Upper lobe of right lung (tissue), 1 donor: ENCODE measurements at regions not wholly inside any gene's neighbourhood (a gene's known extent, or its start where the extent isn't known, plus 50 kb on each side); places are given as distances from the start of the nearest gene placed in this dataset.

ENCODE experiments used
- ATAC-seq: fragments of 200-7000 bp; cut with Tn5 transposase; one replicate; pipeline ENCODE4 v1.9.1; 2020; ENCODE audit warnings: mild to moderate bottlenecking, moderate library complexity
- DNase-seq: peaks from one replicate; pipeline ENCODE4 v3.0.0-alpha.2; 2020
- H3K27ac ChIP-seq: fragments of 200-600 bp; one replicate; pipeline ENCODE4 v1.8.0; 2022
- H3K27me3 ChIP-seq: fragments of 200-600 bp; one replicate; pipeline ENCODE4 v1.8.0; 2022; ENCODE audit warnings: mild to moderate bottlenecking
- H3K36me3 ChIP-seq: fragments of 200-600 bp; one replicate; pipeline ENCODE4 v1.8.0; 2022
- H3K4me1 ChIP-seq: fragments of 200-600 bp; one replicate; pipeline ENCODE4 v1.8.0; 2022
- H3K4me3 ChIP-seq: fragments of 200-600 bp; one replicate; pipeline ENCODE4 v1.8.0; 2022; ENCODE audit warnings: mild to moderate bottlenecking
- H3K9me3 ChIP-seq: fragments of 200-600 bp; one replicate; pipeline ENCODE4 v1.8.0; 2022
- CTCF ChIP-seq: fragments of 200-600 bp; IDR thresholded peaks from one replicate; pipeline ENCODE4 v1.8.0; 2022; ENCODE audit warnings: antibody characterized with exemption
- intact Hi-C: fragments of 100-400 bp; cut with DNase I; formaldehyde crosslinking; loops from one replicate; pipeline ENCODE4 v1.11.0; 2022
- donor health status: DM: no; HTN: yes; CAD: no; lungs with severe emphysema.

- DNase-seq (no peak), ATAC-seq (no peak)
- Histone ChIP-seq H3K36me3 (no peaks in the 10 kb centered on the region), H3K27ac (no peak overlapping the region), H3K9me3 (no peaks in the 10 kb centered on the region), H3K27me3 (no peaks in the 10 kb centered on the region), H3K4me3 (no peak overlapping the region), H3K4me1 (no peaks in the 10 kb centered on the region)
- intact Hi-C loops: no loop called here
- TF ChIP-seq CTCF: no peak
These were observed 291.8 kb downstream of the ICOS start for GRCh38 chr2:204228169-204228886.

- intact Hi-C loops: no loop called here
- Histone ChIP-seq H3K9me3 (no peaks in the 10 kb centered on the region), H3K4me3 (no peak overlapping the region), H3K27ac (no peak overlapping the region), H3K27me3 (no peaks in the 10 kb centered on the region), H3K36me3 (no peaks in the 10 kb centered on the region), H3K4me1 (no peaks in the 10 kb centered on the region)
- TF ChIP-seq CTCF: no peak
- ATAC-seq (no peak), DNase-seq (no peak)
These were observed 297.7 kb downstream of the ICOS start for GRCh38 chr2:204234248-204234647.

GRCh38 chr2:204234879-204235278 lies 298.3 kb downstream of the ICOS start:
- no peak for DNase-seq
- H3K36me3 ChIP-seq: no peaks in the 10 kb centered on the region
- H3K4me3 ChIP-seq: no peak overlapping the region
- intact Hi-C loops: no loop called here
- no peaks in the 10 kb centered on the region for H3K9me3 ChIP-seq
- H3K27ac ChIP-seq: no peak overlapping the region
- H3K4me1 ChIP-seq: no peaks in the 10 kb centered on the region
- ATAC-seq: no peak
- no peaks in the 10 kb centered on the region for H3K27me3 ChIP-seq
- TF ChIP-seq CTCF: no peak

GRCh38 chr2:204237416-204237815 lies 300.9 kb downstream of the ICOS start:
- Histone ChIP-seq H3K27me3 (no peaks in the 10 kb centered on the region), H3K4me3 (no peak overlapping the region), H3K9me3 (no peaks in the 10 kb centered on the region), H3K4me1 (no peaks in the 10 kb centered on the region), H3K36me3 (no peaks in the 10 kb centered on the region), H3K27ac (no peak overlapping the region)
- DNase-seq: no peak
- no peak for TF ChIP-seq CTCF
- intact Hi-C loops: no loop called here
- no peak for ATAC-seq

GRCh38 chr2:204239411-204240165 lies 303.0 kb downstream of the ICOS start:
- Histone ChIP-seq H3K4me1 (no peaks in the 10 kb centered on the region), H3K27me3 (no peaks in the 10 kb centered on the region), H3K4me3 (no peak overlapping the region), H3K27ac (no peak overlapping the region), H3K36me3 (no peaks in the 10 kb centered on the region), H3K9me3 (no peaks in the 10 kb centered on the region)
- no peak for TF ChIP-seq CTCF
- DNase-seq: no peak
- intact Hi-C loops: no loop called here
- ATAC-seq: no peak
